IMR-90 (cell line): ENCODE measurements at regions not wholly inside any gene's neighbourhood (a gene's known extent, or its start where the extent isn't known, plus 50 kb on each side); places are given as distances from the start of the nearest gene placed in this dataset.

Experiments used
- ATAC-seq: fragments of 200-7000 bp; cut with Tn5 transposase; 2 replicates; pipeline ENCODE4 v1.9.1; 2020; ENCODE audit warnings: low read depth, mild to moderate bottlenecking, moderate library complexity
- BruUV-seq: library from RNA; stranded (reverse); fragments of 400-500 nt; replicated peaks from 2 replicates; lab custom pipeline; 2021; lab: Mats Ljungman, UMichigan
- CTCF ChIA-PET: fragments of 300-600 bp; formaldehyde crosslinking; extraction: SDS; loops from one replicate; lab custom pipeline; 2021; ENCODE audit warnings: antibody characterized with exemption; lab: Yijun Ruan, JAX
- POLR2A ChIA-PET: fragments of 300-600 bp; sonication (Branson Sonifier 250); formaldehyde crosslinking; loops from one replicate; lab custom pipeline; 2022; ENCODE audit warnings: antibody characterized with exemption; ENCODE audit not compliant: unreplicated experiment; lab: Charles Lee
- DNase-seq: peaks from one replicate; pipeline ENCODE4 v3.0.0; 2013
- H2AFZ ChIP-seq: replicated peaks from 2 replicates; pipeline ENCODE3; 2013; ENCODE audit warnings: low read length, mild to moderate bottlenecking; ENCODE audit not compliant: poor library complexity
- H2AK5ac ChIP-seq: 2 replicates; pipeline ENCODE4 v1.6.1; 2013; ENCODE audit warnings: low read depth, low read length, inconsistent platforms
- H2AK9ac ChIP-seq: replicated peaks from 2 replicates; pipeline ENCODE3; 2013; ENCODE audit warnings: mild to moderate bottlenecking, low read depth, low read length, moderate library complexity; ENCODE audit not compliant: poor library complexity
- H2BK120ac ChIP-seq: 2 replicates; pipeline ENCODE4 v1.6.1; 2013; ENCODE audit warnings: low read depth, low read length, inconsistent platforms
- H2BK15ac ChIP-seq: 3 replicates; pipeline ENCODE4 v1.6.1; 2013; ENCODE audit warnings: low read depth, low read length, inconsistent platforms
- H2BK20ac ChIP-seq: 2 replicates; pipeline ENCODE4 v1.6.1; 2013; ENCODE audit warnings: low read depth, mild to moderate bottlenecking, inconsistent platforms, low read length, moderate library complexity
- H2BK5ac ChIP-seq: 2 replicates; pipeline ENCODE4 v1.6.1; 2013; ENCODE audit warnings: mild to moderate bottlenecking, low read depth, low read length, inconsistent platforms; ENCODE audit not compliant: poor library complexity, severe bottlenecking
- H3K14ac ChIP-seq: replicated peaks from 2 replicates; pipeline ENCODE4 v1.6.1; 2013; ENCODE audit warnings: low read depth, low read length, inconsistent platforms
- H3K18ac ChIP-seq: 2 replicates; pipeline ENCODE4 v1.6.1; 2013; ENCODE audit warnings: low read depth, low read length, control low read depth
- H3K23ac ChIP-seq: 2 replicates; pipeline ENCODE4 v1.6.1; 2013; ENCODE audit warnings: low read depth, low read length, inconsistent platforms
- H3K27ac ChIP-seq: 2 replicates; pipeline ENCODE4 v1.5.1; 2013; ENCODE audit warnings: mild to moderate bottlenecking, control low read depth, low read length; ENCODE audit not compliant: insufficient read depth
- H3K27me3 ChIP-seq: 2 replicates; pipeline ENCODE4 v1.6.1; 2013; ENCODE audit warnings: low read length; ENCODE audit not compliant: control insufficient read depth, insufficient read depth
- H3K36me3 ChIP-seq: 2 replicates; pipeline ENCODE4 v1.6.1; 2013; ENCODE audit warnings: low read length, mixed read lengths; ENCODE audit not compliant: control insufficient read depth, insufficient read depth
- H3K4ac ChIP-seq: 2 replicates; pipeline ENCODE4 v1.6.1; 2013; ENCODE audit warnings: low read depth, low read length, inconsistent platforms
- H3K4me1 ChIP-seq: 2 replicates; pipeline ENCODE4 v1.6.1; 2013; ENCODE audit warnings: low read length, mixed read lengths; ENCODE audit not compliant: control insufficient read depth, insufficient read depth
- H3K4me2 ChIP-seq: 2 replicates; pipeline ENCODE4 v1.6.1; 2013; ENCODE audit warnings: low read depth, mild to moderate bottlenecking, control low read depth, low read length, moderate library complexity
- H3K4me3 ChIP-seq: 2 replicates; pipeline ENCODE4 v1.5.1; 2013; ENCODE audit warnings: low read depth, mild to moderate bottlenecking, control low read depth, low read length, moderate library complexity; ENCODE audit not compliant: insufficient read depth
- H3K56ac ChIP-seq: 2 replicates; pipeline ENCODE4 v1.6.1; 2013; ENCODE audit warnings: low read length, inconsistent platforms; ENCODE audit not compliant: insufficient read depth; ENCODE audit errors: extremely low read depth
- H3K79me1 ChIP-seq, 2 experiments: 2 replicates each; pipeline ENCODE4 v1.6.1; 2013; ENCODE audit warnings: low read length in 2 of 2, inconsistent platforms in 1 of 2, low read depth in 1 of 2
- H3K9ac ChIP-seq: 2 replicates; pipeline ENCODE4 v1.6.1; 2013; ENCODE audit warnings: low read depth, low read length, control low read depth
- H3K9me1 ChIP-seq: 2 replicates; pipeline ENCODE4 v1.6.1; 2013; ENCODE audit warnings: low read length, inconsistent platforms; ENCODE audit not compliant: insufficient read depth
- H3K9me3 ChIP-seq: 2 replicates; pipeline ENCODE4 v1.6.1; 2013; ENCODE audit warnings: low read length; ENCODE audit not compliant: control insufficient read depth, insufficient read depth
- H4K20me1 ChIP-seq: 2 replicates; pipeline ENCODE4 v1.6.1; 2013; ENCODE audit warnings: low read length, inconsistent platforms; ENCODE audit not compliant: insufficient read depth
- H4K5ac ChIP-seq: 2 replicates; pipeline ENCODE4 v1.6.1; 2013; ENCODE audit warnings: mild to moderate bottlenecking, low read depth, low read length, control low read depth
- H4K8ac ChIP-seq, 2 experiments: 2 replicates each; pipeline ENCODE4 v1.6.1; 2013; ENCODE audit warnings: low read depth in 2 of 2, low read length in 2 of 2, control low read depth in 1 of 2, inconsistent platforms in 1 of 2
- H4K91ac ChIP-seq: 2 replicates; pipeline ENCODE4 v1.6.1; 2013; ENCODE audit warnings: low read depth, low read length, inconsistent platforms; ENCODE audit not compliant: insufficient read depth
- CEBPB ChIP-seq: IDR thresholded peaks from 2 replicates; pipeline ENCODE4 v1.6.1; 2012; ENCODE audit warnings: low read depth, low read length, improper control_type of control experiment
- CHD1 ChIP-seq: IDR thresholded peaks from 2 replicates; pipeline ENCODE4 v1.6.1; 2012; ENCODE audit warnings: low read depth, low read length, improper control_type of control experiment
- ELK1 ChIP-seq: fragments of 150-350 bp; IDR thresholded peaks from 2 replicates; pipeline ENCODE4 v1.6.1; 2016; ENCODE audit warnings: low read depth, mild to moderate bottlenecking, low read length, moderate library complexity, borderline replicate concordance
- FOS ChIP-seq: fragments of 150-350 bp; IDR thresholded peaks from 2 replicates; pipeline ENCODE4 v1.6.1; 2016; ENCODE audit warnings: low read depth, low read length
- MAFK ChIP-seq: IDR thresholded peaks from 2 replicates; pipeline ENCODE4 v1.6.1; 2012; ENCODE audit warnings: low read depth, low read length, improper control_type of control experiment
- MAZ ChIP-seq: IDR thresholded peaks from 2 replicates; pipeline ENCODE4 v1.6.1; 2012; ENCODE audit warnings: low read depth, mild to moderate bottlenecking, low read length, improper control_type of control experiment, moderate library complexity, borderline replicate concordance
- MXI1 ChIP-seq: IDR thresholded peaks from 2 replicates; pipeline ENCODE4 v1.6.1; 2012; ENCODE audit warnings: low read depth, mild to moderate bottlenecking, low read length, moderate library complexity, borderline replicate concordance
- NFE2L2 ChIP-seq: fragments of 150-350 bp; IDR thresholded peaks from 2 replicates; pipeline ENCODE4 v1.6.1; 2016; ENCODE audit warnings: low read depth, mild to moderate bottlenecking, low read length
- POLR2A ChIP-seq: IDR thresholded peaks from 2 replicates; pipeline ENCODE4 v1.6.1; 2012; ENCODE audit warnings: mild to moderate bottlenecking, low read depth, low read length
- RCOR1 ChIP-seq: IDR thresholded peaks from 2 replicates; pipeline ENCODE4 v1.6.1; 2012; ENCODE audit warnings: mild to moderate bottlenecking, low read length, improper control_type of control experiment; ENCODE audit not compliant: insufficient replicate concordance
- WGBS, 2 experiments: methylation state at CpG; one replicate each; pipeline versions ENCODE4 v1.1.5 to v1.1.7; 2013; ENCODE audit warnings: missing lambda C conversion rate in 2 of 2; ENCODE audit not compliant: insufficient read length in 1 of 2; ENCODE audit errors: extremely low coverage in 2 of 2; 5-methylcytosine and 5-hydroxymethylcytosine counted together
- dilution Hi-C: fragments of 300-500 bp; cut with HindIII; formaldehyde crosslinking; loops from one replicate; pipeline ENCODE4 v1.14.3; 2018; ENCODE audit warnings: low sequenced_read_pairs; ENCODE audit not compliant: unreplicated experiment
- in situ Hi-C: fragments of 300-500 bp; cut with MboI; formaldehyde crosslinking; loops from 3 replicates; pipeline ENCODE4 v1.14.3; 2019; ENCODE audit warnings: low sequenced_read_pairs, inconsistent platforms, mixed read lengths
- intact Hi-C: fragments of 100-400 bp; cut with micrococcal nuclease; formaldehyde crosslinking; loops from 2 replicates; pipeline ENCODE4 v1.10.0; 2022

GRCh38 chr2:104701411-104701911 is 152.5 kb upstream of the POU3F3 start:
- 46% methylated on average over 2 of the region's 19 CpGs; no CpG with 5 or more reads in 1 of the 2 experiments for WGBS, 2 experiments
- Histone ChIP-seq H3K9me3 (peaks cover 10% of the 10 kb centered on the region; the same call in 1 of the 2 replicates), H3K4ac (no peak overlapping the region), H3K79me1 (no peaks in the 10 kb centered on the region), H3K36me3 (no peaks in the 10 kb centered on the region), H2BK120ac (no peak overlapping the region), H3K27me3 (no peaks in the 10 kb centered on the region), H2BK15ac (no peak overlapping the region), H4K5ac (no peak overlapping the region), H3K4me2 (no peak overlapping the region), H3K27ac (no peak overlapping the region), H3K4me1 (no peaks in the 10 kb centered on the region), H4K20me1 (no peaks in the 10 kb centered on the region), H3K4me3 (no peak overlapping the region), H3K9ac (no peak overlapping the region), H2BK20ac (no peak overlapping the region), H3K18ac (no peak overlapping the region), H2BK5ac (no peak overlapping the region), H4K91ac (no peak overlapping the region), H4K8ac (no peak overlapping the region), H2AFZ (no peak overlapping the region), H3K23ac (no peak overlapping the region), H2AK5ac (no peak overlapping the region), H2AK9ac (no peak overlapping the region), H3K14ac (no peak overlapping the region), H3K56ac (no peak overlapping the region), H3K9me1 (no peaks in the 10 kb centered on the region)
- BruUV-seq: no TSS peak
- dilution Hi-C loops (no loop called here), in situ Hi-C loops (no loop called here), intact Hi-C loops (no loop called here)
- ChIA-PET CTCF (no interaction called here), POLR2A (no interaction called here)
- TF ChIP-seq RCOR1 (no peak), NFE2L2 (no peak), MAFK (no peak), ELK1 (no peak), POLR2A (no peak), MXI1 (no peak), CHD1 (no peak), CEBPB (no peak), MAZ (no peak), FOS (no peak)
- ATAC-seq: no peak
- DNase-seq: no peak
